HEK293 (cell line): ENCODE measurements at regions not wholly inside any gene's neighbourhood (a gene's known extent, or its start where the extent isn't known, plus 50 kb on each side); places are given as distances from the start of the nearest gene placed in this dataset.

ENCODE experiments used
- CTCF ChIA-PET: fragments of 350-600 bp; formaldehyde crosslinking; extraction: SDS; loops from one replicate; lab custom pipeline; 2021; ENCODE audit warnings: antibody characterized with exemption; lab: Yijun Ruan, JAX
- POLR2A ChIA-PET: fragments of 300-600 bp; formaldehyde crosslinking; extraction: SDS; loops from one replicate; lab custom pipeline; 2020; ENCODE audit warnings: antibody characterized with exemption, inconsistent platforms; lab: Yijun Ruan, JAX
- H3K27ac ChIP-seq: fragments of 200-500 bp; sonication (Bioruptor generic); 2 replicates; pipeline ENCODE4 v1.5.1; 2014; ENCODE audit warnings: low read depth, low read length, control low read depth, inconsistent platforms; ENCODE audit errors: extremely low read depth
- H3K36me3 ChIP-seq, 2 experiments: fragments of 200-500 bp in 1 of 2; sonication (Bioruptor generic) in 1 of 2; 1 replicate in 1 of 2; 2 replicates in 1 of 2; pipeline ENCODE4 v1.5.1; 2014 to 2017; ENCODE audit warnings: inconsistent platforms in 2 of 2, low read length in 2 of 2; ENCODE audit not compliant: control insufficient read depth in 2 of 2, insufficient read depth in 1 of 2
- H3K4me1 ChIP-seq: fragments of 200-500 bp; sonication (Bioruptor generic); 2 replicates; pipeline ENCODE4 v1.5.1; 2014; ENCODE audit warnings: mild to moderate bottlenecking, low read length, inconsistent platforms; ENCODE audit not compliant: control insufficient read depth, insufficient read depth
- H3K4me3 ChIP-seq: 2 replicates; pipeline ENCODE4 v1.5.1; 2011; ENCODE audit warnings: low read depth, mild to moderate bottlenecking, control low read depth, low read length, moderate library complexity
- H3K9me3 ChIP-seq: fragments of 200-500 bp; sonication (Bioruptor generic); 2 replicates; pipeline ENCODE4 v1.5.1; 2014; ENCODE audit warnings: low read depth, low read length, inconsistent platforms; ENCODE audit not compliant: control insufficient read depth, insufficient read depth
- ELK4 ChIP-seq: IDR thresholded peaks from 2 replicates; pipeline ENCODE4 v1.6.1; 2011; ENCODE audit warnings: mild to moderate bottlenecking, low read depth, low read length, borderline replicate concordance
- KLF8 ChIP-seq: fragments of 450-650 bp; formaldehyde crosslinking; IDR thresholded peaks from 2 replicates; pipeline ENCODE4 v1.5.1; 2016; ENCODE audit warnings: missing biosample characterization, missing genetic modification characterization
- PBX3 ChIP-seq: sonication (generic); formaldehyde crosslinking; IDR thresholded peaks from 2 replicates; pipeline ENCODE4 v1.8.1; 2022; ENCODE audit warnings: mild to moderate bottlenecking, moderate library complexity, missing genetic modification reagents
- PRDM1 ChIP-seq: fragments of 450-650 bp; formaldehyde crosslinking; IDR thresholded peaks from 2 replicates; pipeline ENCODE4; 2016; ENCODE audit warnings: missing biosample characterization, missing genetic modification characterization
- PRDM6 ChIP-seq: fragments of 450-650 bp; formaldehyde crosslinking; IDR thresholded peaks from 2 replicates; pipeline ENCODE4 v1.5.1; 2017; ENCODE audit warnings: missing biosample characterization, missing genetic modification characterization
- SALL2 ChIP-seq: fragments of 450-650 bp; formaldehyde crosslinking; IDR thresholded peaks from 2 replicates; pipeline ENCODE4 v1.5.0; 2017; ENCODE audit warnings: missing biosample characterization, mild to moderate bottlenecking, missing genetic modification characterization, borderline replicate concordance
- TCF7L2 ChIP-seq: IDR thresholded peaks from 2 replicates; pipeline ENCODE4 v1.6.1; 2011; ENCODE audit warnings: low read depth, mild to moderate bottlenecking, inconsistent platforms, low read length, moderate library complexity, borderline replicate concordance
- TRIM28 ChIP-seq: IDR thresholded peaks from 2 replicates; pipeline ENCODE4 v1.6.1; 2011; ENCODE audit warnings: low read length, control low read depth, borderline replicate concordance
- YY1 ChIP-seq: fragments of 450-650 bp; formaldehyde crosslinking; IDR thresholded peaks from 2 replicates; pipeline ENCODE4 v1.5.1; 2018; ENCODE audit warnings: missing biosample characterization, missing genetic modification characterization
- ZBTB48 ChIP-seq: fragments of 450-650 bp; formaldehyde crosslinking; IDR thresholded peaks from 2 replicates; pipeline ENCODE4 v1.5.1; 2016; ENCODE audit warnings: missing biosample characterization, missing genetic modification characterization
- ZIC2 ChIP-seq: fragments of 450-650 bp; formaldehyde crosslinking; IDR thresholded peaks from 2 replicates; pipeline ENCODE4 v1.5.1; 2016; ENCODE audit warnings: missing biosample characterization, missing genetic modification characterization
- ZNF202 ChIP-seq: fragments of 450-650 bp; formaldehyde crosslinking; IDR thresholded peaks from 2 replicates; pipeline ENCODE4 v1.5.1; 2016; ENCODE audit warnings: missing biosample characterization, missing genetic modification characterization, borderline replicate concordance
- ZNF266 ChIP-seq: fragments of 450-650 bp; formaldehyde crosslinking; IDR thresholded peaks from 2 replicates; pipeline ENCODE4 v1.5.1; 2016; ENCODE audit warnings: missing biosample characterization, missing genetic modification characterization, low read depth
- ZNF280C ChIP-seq: fragments of 450-650 bp; formaldehyde crosslinking; IDR thresholded peaks from 2 replicates; pipeline ENCODE4 v1.5.1; 2016; ENCODE audit warnings: missing biosample characterization, missing genetic modification characterization
- ZNF280D ChIP-seq: fragments of 450-650 bp; formaldehyde crosslinking; IDR thresholded peaks from 2 replicates; pipeline ENCODE4 v1.5.1; 2016; ENCODE audit warnings: missing biosample characterization, missing genetic modification characterization
- ZNF341 ChIP-seq: fragments of 450-650 bp; formaldehyde crosslinking; IDR thresholded peaks from 2 replicates; pipeline ENCODE4; 2016; ENCODE audit warnings: low read depth, missing biosample characterization, missing genetic modification characterization
- ZNF404 ChIP-seq: fragments of 450-650 bp; formaldehyde crosslinking; IDR thresholded peaks from 2 replicates; pipeline ENCODE4 v1.5.1; 2017; ENCODE audit warnings: missing biosample characterization, missing genetic modification characterization
- ZNF521 ChIP-seq: fragments of 450-650 bp; formaldehyde crosslinking; IDR thresholded peaks from 2 replicates; pipeline ENCODE4 v1.5.1; 2017; ENCODE audit warnings: missing biosample characterization, mild to moderate bottlenecking, missing genetic modification characterization
- ZNF558 ChIP-seq: fragments of 450-650 bp; formaldehyde crosslinking; IDR thresholded peaks from 2 replicates; pipeline ENCODE4 v1.5.1; 2016; ENCODE audit warnings: missing biosample characterization, missing genetic modification characterization
- ZNF560 ChIP-seq: fragments of 450-650 bp; formaldehyde crosslinking; IDR thresholded peaks from 2 replicates; pipeline ENCODE4 v1.5.1; 2017; ENCODE audit warnings: missing biosample characterization, missing genetic modification characterization, borderline replicate concordance
- ZNF571 ChIP-seq: fragments of 450-650 bp; formaldehyde crosslinking; IDR thresholded peaks from 2 replicates; pipeline ENCODE4 v1.5.0; 2017; ENCODE audit warnings: missing biosample characterization, missing genetic modification characterization
- ZNF621 ChIP-seq: fragments of 450-650 bp; formaldehyde crosslinking; IDR thresholded peaks from 2 replicates; pipeline ENCODE4 v1.5.1; 2017; ENCODE audit warnings: missing biosample characterization, missing genetic modification characterization
- ZNF623 ChIP-seq: fragments of 450-650 bp; formaldehyde crosslinking; IDR thresholded peaks from 2 replicates; pipeline ENCODE4 v1.5.1; 2016; ENCODE audit warnings: missing biosample characterization, missing genetic modification characterization
- ZNF645 ChIP-seq: fragments of 450-650 bp; formaldehyde crosslinking; IDR thresholded peaks from 2 replicates; pipeline ENCODE4; 2016; ENCODE audit warnings: missing biosample characterization, missing genetic modification characterization
- ZNF707 ChIP-seq: fragments of 450-650 bp; formaldehyde crosslinking; IDR thresholded peaks from 2 replicates; pipeline ENCODE4 v1.5.1; 2016; ENCODE audit warnings: missing biosample characterization, missing genetic modification characterization
- ZSCAN30 ChIP-seq: fragments of 450-650 bp; IDR thresholded peaks from 2 replicates; pipeline ENCODE4 v1.5.1; 2018; ENCODE audit warnings: missing biosample characterization, mild to moderate bottlenecking, missing genetic modification characterization, moderate library complexity

GRCh38 chr5:143701493-143701892 is 110.5 kb upstream of the HMHB1 start:
- no peaks in the 10 kb centered on the region for H3K36me3 ChIP-seq
- H3K27ac ChIP-seq, result no peak overlapping the region
- TF ChIP-seq YY1 (tag by site-specific recombination) (no peak), ZNF623 (tag by site-specific recombination) (no peak), ZNF621 (tag by site-specific recombination) (no peak), PRDM1 (no peak), ZNF521 (tag by site-specific recombination) (no peak), ZNF558 (tag by site-specific recombination) (no peak), KLF8 (no peak), ZNF266 (no peak), ZNF645 (tag by site-specific recombination) (no peak)
- H3K4me1 ChIP-seq, result peaks cover 7% of the 10 kb centered on the region; the same call in 1 of the 2 replicates
- H3K4me3 ChIP-seq, result no peak overlapping the region
- ChIA-PET CTCF (interaction anchor here (0.6 to 0.7 kb wide), 2 partner anchors 159 to 954 kb away, joined by 3 read pairs; no protein-coding TSS in a partner anchor), POLR2A (no interaction called here)
- no peaks in the 10 kb centered on the region for H3K9me3 ChIP-seq

- H3K9me3 ChIP-seq, result no peaks in the 10 kb centered on the region
- ChIA-PET POLR2A (no interaction called here), CTCF (interaction anchor here (0.6 kb wide), 3 partner anchors 129 to 270 kb away, joined by 3 to 8 read pairs (median 6); no protein-coding TSS in a partner anchor)
- no peak overlapping the region for H3K4me3 ChIP-seq
- H3K27ac ChIP-seq, result no peak overlapping the region
- TF ChIP-seq ZIC2, result no peak
- no peak for TF ChIP-seq ZNF707
- no peak for TF ChIP-seq ELK4
- TF ChIP-seq SALL2 (tag by site-specific recombination), result no peak
- no peak for TF ChIP-seq PRDM6 (tag by site-specific recombination)
- TF ChIP-seq PRDM1, result no peak
- no peak for TF ChIP-seq ZNF560 (tag by site-specific recombination)
- no peak for TF ChIP-seq ZNF280C (tag by site-specific recombination)
- TF ChIP-seq ZSCAN30 (tag by site-specific recombination), result no peak
- TF ChIP-seq ZNF341 (tag by site-specific recombination), result no peak
- no peak for TF ChIP-seq TRIM28
- TF ChIP-seq TCF7L2, result no peak
- no peak for TF ChIP-seq ZNF571 (tag by site-specific recombination)
- no peak for TF ChIP-seq ZNF202 (tag by site-specific recombination)
- no peak for TF ChIP-seq ZNF280D (tag by site-specific recombination)
- no peak for TF ChIP-seq ZBTB48
- no peak for TF ChIP-seq ZNF404
- TF ChIP-seq PBX3 (CRISPR knock-in tag), result no peak
- no peaks in the 10 kb centered on the region for H3K36me3 ChIP-seq
- peaks cover 7% of the 10 kb centered on the region; the same call in 1 of the 2 replicates for H3K4me1 ChIP-seq
Measured at GRCh38 chr5:143700994-143701393, 111.0 kb upstream of the HMHB1 start.
